NCI-H1694 (cell line): ENCODE measurements at regions not wholly inside any gene's neighbourhood (a gene's known extent, or its start where the extent isn't known, plus 50 kb on each side); places are given as distances from the start of the nearest gene placed in this dataset.

Experiments used
- DNase-seq: peaks from one replicate; lab custom pipeline; 2025; lab: John Stamatoyannopoulos, UW

DNA sequence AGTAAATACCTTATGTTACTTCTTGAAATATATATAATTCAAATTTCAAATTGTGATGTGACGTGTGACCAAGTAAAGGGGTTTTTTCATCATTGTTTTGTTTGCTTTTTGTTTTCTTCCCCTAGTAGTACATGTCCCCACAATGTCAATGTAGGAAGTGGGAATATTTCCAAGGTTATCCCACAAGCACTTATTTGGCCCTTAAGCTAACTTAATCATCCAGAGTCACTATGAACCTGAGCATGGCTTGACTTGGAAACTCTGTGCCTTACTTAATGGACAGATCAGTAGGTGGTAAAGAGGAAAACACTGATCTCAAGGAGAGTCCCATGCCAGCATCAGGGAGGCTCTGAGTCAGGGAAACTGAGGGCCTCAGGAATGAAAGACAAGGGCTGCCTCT is 569.3 kb upstream of the IGFBP3 start:
- no peak for DNase-seq

DNA sequence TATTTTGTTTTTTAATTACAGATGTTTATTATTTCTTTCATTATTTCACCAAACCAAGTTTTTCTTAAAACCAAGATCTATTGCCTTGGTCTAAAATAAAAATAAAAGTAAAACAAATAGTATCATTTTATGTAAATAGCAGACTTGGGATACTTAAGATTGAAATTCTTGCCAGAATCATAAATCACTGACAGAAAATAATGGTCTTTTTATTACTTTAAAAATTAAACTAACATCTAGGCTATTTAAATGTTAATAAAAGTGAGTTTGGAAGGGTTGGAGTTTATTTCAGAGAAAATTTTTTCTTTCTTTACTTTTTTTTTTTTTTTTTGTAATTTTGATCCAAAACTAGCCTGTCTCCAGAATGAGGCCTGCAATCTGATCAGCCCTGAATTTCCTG is 568.0 kb upstream of the IGFBP3 start:
- no peak for DNase-seq

DNA sequence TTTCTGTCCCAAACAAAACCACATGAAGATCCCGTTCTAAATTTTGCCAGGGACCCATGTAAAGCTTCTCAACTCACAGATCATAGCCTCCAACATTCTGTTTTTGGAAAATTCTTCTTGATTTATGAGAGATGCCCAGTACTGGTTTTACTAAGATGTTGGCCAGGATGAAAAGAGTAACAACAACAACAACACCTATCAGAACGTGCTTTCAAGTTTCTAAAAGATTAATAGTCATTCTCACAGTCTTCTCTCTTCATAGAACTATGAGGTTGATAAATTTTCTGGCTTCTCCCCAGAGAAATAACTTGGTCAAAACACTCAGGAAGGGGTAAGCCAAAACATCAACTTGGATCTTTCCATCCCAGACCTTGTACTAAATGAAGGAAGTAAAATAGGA is 567.5 kb upstream of the IGFBP3 start:
- no peak for DNase-seq

DNA sequence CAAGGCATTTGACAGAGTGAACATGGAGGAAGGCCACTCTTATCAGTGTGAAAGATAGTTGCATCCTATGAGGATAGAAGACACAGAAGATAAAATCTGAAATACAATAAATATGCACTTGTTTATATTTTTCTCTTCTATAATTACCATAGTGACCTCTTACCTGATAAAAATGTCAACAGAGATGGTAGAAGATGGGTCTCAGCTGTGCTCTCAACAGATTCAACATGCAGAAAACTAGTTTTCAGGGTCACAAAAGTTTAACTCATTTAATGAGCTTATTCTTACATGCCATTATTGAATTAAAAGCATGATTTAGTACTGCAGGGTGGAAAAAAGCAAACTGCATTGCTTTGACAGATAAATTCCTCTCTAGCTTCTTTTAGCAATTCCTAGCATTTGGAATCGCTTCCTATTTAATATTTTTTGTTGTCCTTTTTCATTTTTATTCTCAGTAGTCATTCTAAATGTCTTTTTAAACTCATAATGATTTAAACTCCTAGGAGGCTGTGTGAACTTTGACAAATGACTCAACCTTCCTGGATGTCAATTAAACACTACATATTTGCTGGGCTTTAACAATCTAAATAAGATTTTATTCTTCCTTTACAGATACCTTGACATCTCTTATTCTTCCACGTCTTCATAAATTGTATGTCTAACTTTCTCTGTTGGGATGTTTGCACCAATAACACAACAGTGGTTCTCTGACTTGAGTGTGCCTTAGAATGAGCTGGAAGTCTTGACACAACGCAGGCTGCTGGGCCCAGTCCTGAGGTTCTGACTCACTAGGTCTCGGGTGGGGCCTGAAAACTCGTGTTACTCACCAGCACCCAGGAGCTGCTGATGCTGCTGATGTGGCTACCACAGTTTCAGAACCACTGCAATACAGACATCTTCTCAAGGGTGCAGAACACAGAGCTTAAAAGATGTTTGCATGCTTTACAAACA is 565.5 kb upstream of the IGFBP3 start:
- DNase-seq: no peak

DNA sequence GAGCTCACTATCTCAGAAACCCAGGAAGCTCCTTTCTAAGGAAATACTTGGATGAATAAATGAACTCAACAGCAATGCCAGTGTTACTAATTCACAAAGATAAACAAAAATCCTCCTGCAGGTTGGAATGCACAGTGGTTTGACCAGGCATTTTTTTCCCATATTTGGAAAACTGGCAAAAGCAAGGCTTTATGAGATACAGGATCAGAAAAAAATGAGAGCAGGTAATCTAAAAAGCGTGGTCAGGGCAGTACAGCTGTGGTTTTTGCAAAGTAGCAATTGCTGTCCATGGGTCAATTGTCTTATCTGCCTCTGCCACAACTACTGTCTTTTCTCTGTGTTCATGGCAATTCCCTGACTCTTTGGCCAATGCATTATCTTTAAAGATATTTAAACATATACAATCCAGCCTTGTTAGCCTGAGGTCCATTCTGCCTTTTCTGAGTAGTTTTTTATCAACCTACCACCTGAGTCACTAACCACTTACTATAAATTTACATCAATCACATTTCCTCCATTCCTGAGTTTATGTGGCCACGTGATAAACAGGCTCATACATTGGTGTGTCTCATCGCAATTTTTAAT is 564.5 kb upstream of the IGFBP3 start:
- DNase-seq: no peak

DNA sequence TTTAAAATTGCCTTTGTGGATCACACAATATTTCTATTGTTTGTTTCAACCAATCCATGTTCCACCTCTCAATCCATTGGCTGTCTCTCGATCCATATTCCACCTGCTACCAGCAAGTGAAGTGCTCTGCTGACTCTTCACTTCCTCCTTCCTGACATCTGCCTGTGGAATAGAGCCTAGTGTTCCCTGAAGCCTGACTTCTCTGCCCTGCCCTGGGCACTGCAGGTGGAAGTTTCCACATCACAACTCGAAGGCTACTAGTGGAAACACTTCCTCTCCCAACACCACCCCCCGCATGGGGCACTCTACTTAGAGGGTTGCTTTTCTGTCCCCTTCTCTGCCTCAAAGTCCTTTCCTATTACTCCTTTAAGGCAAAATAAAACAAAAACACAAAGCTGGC is 563.8 kb upstream of the IGFBP3 start:
- no peak for DNase-seq

DNA sequence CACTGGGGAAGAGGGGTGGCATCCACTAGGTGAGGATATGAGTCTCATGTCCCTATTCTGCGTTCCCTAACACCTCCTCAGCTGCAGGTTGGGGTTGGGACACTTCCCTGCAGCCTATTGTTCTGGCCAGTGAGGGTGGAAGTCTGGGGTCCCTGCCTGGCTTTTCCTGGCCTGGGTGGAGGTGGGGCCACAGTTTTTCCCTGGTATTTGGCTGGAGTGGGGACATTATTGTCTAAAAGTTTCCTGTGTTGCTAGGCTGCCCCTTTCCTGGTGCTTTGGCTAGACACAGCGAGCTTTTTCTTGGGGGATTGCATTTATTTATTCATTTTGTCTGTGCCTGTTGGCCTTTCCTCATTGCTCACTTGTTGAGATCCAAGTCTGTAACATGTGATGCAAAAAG is 559.5 kb upstream of the IGFBP3 start:
- DNase-seq: no peak

DNA sequence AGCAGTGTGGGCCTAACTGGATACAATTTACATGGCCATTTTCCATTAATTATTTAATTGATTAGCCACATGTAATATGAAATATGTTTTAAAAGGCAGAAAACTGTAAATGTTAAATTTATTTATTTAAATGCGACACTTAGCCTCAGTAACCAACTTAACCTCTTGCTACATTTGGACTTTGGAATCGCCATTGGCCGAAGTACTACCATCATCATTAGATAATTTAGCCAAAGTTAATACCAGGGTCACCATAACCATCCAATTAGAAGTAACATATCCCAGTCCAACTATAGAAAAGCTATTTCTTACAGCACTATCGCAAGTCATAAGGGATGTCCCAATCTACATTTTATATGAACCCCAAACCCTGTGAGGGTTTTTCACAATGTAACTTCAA is 558.6 kb upstream of the IGFBP3 start:
- DNase-seq: no peak

DNA sequence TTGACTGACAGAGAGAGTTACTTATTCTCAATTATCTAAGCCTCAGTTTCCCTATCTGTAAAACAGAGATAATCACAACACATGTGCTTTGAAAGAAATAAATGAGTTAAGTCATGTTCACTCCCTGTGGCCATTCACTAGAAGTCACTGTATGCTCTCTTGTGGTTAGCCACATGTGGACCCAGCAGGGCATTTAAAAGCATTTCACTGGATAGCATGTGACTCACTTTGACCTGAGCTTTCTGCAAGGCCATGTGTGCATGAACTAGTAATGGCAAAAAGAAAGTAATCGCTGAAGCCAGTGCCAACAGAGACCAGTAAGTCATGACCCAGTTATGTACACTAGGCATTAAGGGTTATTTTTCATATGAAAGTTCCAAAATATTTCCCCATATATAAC is 557.0 kb upstream of the IGFBP3 start:
- no peak for DNase-seq

DNA sequence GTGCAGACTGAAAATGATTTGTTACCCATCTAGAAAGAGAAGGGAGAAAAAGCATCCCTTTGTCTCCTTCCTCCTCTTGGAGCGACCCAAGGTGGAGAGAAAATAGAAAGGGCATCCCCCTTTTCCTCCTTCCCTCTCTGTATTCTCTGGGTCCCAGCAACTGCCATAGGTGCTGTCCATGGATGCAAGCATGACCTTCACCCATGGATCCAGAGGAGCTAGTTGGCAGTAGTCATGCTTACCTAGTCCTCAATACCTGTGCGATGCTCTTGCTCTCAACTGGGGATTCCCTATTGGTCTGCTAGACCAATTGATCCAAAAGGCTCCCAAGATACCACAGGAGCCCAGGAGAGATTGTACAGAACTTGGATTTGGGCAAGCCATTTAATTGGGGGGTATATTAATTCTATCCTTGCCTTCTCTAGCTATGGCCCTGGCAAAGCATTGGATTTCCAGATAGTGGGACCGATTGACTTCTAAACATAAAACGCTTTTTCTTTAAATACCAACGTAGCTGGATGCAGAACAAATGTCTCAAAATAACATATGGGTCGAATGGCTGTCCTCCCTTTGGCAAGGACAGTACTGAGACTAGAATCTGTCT is 547.8 kb upstream of the IGFBP3 start:
- no peak for DNase-seq

DNA sequence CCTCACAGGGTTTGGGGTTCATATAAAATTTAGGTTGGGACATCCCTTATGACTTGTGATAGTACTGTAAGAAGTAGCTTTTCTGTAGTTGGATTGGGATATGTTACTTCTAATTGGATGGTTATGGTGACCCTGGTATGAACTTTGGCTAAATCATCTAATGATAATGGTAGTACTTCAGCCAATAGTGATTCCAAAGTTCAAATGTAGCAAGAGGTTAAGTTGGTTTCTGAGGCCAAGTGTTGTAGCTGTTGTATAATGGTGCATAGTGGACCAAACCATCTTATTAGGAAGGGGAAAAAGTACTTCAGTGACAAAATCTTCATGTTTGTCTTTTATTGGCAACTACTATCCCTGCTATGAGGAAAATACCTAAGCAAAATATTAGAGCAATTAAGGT is 542.1 kb upstream of the IGFBP3 start:
- no peak for DNase-seq

DNA sequence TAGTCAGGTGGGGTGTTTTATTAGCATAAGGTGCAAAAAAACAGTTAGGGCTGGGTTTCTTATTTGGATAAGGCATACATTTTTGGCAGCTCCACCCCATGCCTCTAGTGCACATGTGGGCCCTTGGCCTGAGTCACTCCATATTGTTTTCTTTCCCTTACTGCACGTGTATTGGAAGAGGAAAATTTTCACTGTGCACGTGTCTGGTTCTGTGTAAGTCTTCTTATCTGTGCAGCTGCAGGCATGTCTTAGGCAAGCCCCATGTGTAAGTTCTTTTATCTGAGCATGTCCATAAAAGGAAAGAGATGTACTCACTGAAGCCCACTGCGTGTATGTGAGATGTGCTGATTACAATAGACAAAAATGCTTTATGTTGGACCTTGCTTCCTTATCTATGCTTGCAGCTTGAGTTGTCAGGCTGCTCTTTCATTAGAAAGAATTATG is 540.3 kb upstream of the IGFBP3 start:
- no peak for DNase-seq

DNA sequence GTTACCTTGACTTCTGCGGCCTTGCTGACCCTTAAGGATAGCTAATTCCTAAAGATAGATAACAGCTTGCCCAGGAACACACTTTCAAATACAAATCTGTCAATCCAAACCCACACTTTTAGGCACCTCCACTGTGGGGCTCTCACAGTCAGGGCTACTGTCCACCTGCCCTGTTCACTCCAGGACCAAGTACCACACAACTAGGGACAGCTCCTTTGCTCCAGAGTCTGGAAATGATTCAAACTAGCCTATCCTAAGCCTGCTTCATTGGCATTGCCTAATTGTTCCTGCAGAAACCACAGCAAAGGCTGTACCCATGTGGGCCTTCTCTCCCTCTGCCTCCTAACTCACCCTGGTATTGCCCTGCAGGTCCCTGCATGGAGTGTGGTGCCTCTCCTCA is 538.9 kb upstream of the IGFBP3 start:
- no peak for DNase-seq

DNA sequence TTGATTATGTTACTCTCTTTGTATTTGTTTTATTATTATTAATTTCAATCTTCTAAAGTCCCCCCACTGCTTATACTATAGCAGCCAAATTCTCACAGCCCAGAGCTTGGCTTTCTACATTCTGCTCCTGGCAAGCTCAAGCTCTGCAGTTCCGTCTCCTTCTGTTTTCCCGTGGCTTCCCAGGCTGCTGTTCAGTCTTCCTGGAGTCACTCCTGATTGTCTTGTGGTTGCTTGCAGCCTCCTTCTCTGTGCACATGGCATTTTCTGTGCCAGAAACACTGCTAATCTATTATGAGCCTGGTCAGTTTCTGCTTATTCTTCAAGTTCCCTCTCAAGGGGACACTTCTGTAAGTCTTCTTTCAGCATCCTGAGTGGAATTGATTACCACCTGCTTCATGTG is 533.7 kb upstream of the IGFBP3 start:
- no peak for DNase-seq

DNA sequence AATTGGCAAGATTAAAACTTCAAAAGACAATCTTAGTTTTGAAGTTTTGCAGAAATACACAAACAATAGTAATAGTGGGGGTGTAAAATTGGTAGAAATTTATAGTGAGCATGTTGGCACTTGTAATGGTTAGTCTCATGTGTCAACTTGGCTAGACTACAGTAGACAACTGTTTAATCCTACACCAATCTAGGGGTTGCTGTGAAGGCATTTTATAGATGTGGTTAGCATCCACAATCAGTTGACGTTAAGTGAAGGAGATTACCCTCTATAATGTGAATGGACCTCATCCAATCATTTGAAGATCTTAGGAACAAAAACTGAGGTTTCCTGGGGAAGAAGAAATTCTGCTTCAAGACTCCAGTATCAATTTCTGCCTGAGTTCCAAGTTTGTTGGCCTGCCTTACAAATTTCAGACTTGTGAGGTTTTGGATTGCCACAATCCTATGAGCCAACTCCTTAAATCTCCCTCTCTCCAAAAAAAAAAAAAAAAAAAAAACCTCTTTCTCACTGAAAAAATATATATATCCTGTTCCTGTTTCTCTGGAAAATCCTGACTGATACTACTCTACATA is 531.6 kb upstream of the IGFBP3 start:
- no peak for DNase-seq

DNA sequence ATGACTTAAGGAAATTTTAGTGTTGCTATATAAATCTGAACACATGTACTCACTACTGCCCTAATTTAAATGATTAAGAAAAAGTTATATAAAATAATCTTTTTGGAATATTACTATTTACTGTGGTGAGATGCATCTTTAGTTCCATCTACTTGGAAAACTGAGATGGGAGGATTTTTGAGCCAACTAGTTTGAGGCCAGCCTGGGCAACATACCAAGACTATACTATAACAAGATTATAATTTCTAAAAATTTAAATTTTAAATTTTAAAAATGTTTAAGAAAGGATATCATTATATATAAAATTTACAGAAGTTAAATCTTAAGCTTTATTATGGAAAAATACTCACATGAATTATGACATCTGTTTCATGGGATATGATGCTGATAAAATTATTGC is 530.8 kb upstream of the IGFBP3 start:
- DNase-seq: no peak

DNA sequence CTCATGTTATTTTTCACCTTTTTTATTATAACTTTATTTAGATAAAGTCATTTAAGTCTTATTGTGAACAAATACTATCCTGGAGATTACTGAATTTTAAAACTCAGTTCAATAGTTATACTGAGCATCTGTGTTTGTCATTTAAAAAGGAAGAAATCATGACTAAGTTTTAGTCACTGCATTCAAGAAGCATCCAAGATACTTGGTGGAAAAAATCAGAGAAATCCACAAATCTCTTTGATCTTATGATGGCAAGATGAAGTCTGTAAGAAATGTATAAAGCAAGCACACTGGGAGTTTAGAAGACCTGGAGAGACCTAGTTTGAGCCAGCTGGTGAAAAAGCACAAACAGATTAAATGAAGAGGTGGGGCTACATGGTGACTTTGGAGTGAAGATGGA is 529.8 kb upstream of the IGFBP3 start:
- no peak for DNase-seq

DNA sequence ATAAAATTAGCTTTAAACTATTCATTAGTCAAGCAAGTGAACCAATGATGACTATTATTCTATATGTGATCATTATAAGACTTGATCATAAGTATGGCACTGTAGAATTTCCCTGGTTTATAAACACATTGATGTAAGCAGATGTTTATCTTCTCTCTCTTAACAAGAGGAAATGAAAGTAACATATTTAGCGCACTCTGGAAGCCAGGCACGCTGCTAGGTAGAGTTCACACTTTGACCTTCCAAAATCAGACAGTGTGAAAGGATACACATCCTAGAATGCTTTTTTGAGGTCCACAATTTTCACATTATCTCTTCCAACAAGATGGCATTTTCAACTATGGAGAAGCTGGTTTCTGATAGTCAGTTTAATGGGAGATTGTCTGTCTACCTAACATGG is 529.4 kb upstream of the IGFBP3 start:
- no peak for DNase-seq

DNA sequence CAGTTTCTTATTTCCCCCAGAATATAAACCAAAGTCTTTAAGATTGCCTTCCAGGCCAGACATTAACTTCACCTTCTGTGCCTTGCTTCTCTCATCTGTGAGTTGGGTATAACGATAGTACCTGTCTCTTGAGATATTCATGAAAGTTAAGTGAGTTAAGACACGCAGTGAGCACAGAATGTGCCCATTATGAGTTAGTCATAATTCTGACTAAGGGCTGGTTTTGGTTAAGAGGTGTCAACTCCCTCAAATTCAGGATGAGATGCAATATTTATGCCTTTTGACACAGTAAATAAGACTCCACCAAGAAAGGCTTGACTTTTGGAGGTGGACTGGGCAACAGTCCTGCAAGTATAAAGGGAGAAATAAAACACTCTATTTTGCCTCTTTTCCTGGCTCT is 528.7 kb upstream of the IGFBP3 start:
- DNase-seq: no peak

DNA sequence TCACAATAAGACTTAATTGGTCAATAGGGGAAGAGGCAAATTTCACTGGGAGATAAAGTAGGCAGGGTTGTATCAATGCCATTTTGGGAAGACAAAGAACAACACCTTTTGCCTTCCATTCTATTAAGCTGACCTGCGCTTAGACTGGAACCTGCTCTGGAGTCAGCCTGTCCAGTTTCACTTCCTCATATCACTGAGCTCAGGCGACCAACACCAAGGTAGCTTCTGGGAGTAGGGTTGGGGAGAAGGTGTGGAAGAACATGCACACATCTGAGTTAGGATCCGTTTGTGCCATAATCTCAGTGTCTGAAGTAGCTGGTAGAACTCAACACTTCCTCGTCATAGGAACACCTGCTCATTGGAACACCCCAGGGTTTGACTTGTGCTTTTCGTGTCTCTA is 527.4 kb upstream of the IGFBP3 start:
- DNase-seq: no peak

DNA sequence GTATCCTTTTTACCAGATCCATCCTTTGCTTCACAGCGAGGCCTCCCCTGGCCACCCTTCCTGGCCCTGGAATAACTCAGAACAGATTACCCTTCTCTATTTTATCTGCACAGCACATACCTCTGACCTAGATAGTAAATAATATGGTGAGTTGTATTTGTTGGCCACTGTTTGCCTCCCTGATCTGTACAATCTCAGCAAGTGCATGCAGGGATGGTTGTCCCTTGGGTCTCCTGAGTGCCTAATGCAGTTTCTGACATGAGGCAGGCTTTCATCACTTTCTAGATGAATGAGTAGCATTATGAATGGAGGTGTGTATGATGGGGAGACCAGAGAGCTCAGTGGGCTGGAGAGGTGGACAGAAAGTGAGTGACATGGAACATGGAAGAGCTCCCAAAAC is 525.1 kb upstream of the IGFBP3 start:
- no peak for DNase-seq

DNA sequence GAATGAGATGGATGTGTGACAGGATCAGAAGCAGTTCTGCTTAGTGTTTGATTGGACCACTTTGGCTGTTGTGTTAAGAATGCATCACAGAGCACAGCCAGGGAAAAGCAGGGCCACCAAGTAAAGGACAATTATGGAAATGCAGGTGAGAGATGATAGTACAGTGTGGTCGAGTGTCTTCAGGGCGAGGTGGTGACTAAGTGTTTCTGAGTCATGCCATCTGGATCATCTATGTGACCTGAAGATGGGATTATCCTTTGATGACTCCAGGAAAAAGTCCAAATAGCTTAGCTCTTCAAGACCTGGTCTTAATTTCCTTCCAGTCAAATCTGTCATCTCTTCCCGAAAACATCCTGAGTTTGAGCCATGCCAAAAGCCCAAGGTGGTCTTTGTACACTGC is 523.2 kb upstream of the IGFBP3 start:
- no peak for DNase-seq

DNA sequence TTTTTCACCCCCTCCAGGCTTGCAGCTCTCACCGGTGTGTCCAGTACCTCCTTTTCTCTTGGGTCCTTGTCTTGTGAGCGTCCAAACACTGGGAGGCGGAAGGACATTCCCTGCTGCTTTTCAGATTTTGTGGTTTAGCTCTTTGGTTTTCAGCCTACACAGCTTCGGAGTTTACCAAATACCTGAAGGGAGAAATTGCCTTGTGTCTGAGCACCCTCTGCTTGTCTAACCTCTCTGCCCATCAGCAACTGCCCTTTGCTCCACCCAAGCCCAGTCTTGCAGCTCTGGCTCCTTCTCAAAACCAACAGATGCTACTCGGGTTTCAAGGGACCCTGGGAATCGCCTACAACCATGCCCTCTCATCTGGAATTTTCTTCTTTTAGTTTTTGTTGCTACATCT is 519.1 kb upstream of the IGFBP3 start:
- DNase-seq: no peak
